DND-41 (cell line): ENCODE measurements at regions not wholly inside any gene's neighbourhood (a gene's known extent, or its start where the extent isn't known, plus 50 kb on each side); places are given as distances from the start of the nearest gene placed in this dataset.

Source experiments
- EZH2 ChIP-seq: IDR thresholded peaks from 3 replicates; pipeline ENCODE4 v1.6.1; 2012; ENCODE audit warnings: borderline replicate concordance, low read depth, mild to moderate bottlenecking, moderate library complexity, low read length, inconsistent platforms; ENCODE audit not compliant: severe bottlenecking
- TF ChIP-seq, protein P1 (sequence below): IDR thresholded peaks from 2 replicates; pipeline ENCODE4 v1.5.1; 2012; ENCODE audit warnings: borderline replicate concordance, low read length, moderate library complexity, mild to moderate bottlenecking; ENCODE audit not compliant: poor library complexity, severe bottlenecking; ENCODE audit errors: extremely low read depth

DNA sequence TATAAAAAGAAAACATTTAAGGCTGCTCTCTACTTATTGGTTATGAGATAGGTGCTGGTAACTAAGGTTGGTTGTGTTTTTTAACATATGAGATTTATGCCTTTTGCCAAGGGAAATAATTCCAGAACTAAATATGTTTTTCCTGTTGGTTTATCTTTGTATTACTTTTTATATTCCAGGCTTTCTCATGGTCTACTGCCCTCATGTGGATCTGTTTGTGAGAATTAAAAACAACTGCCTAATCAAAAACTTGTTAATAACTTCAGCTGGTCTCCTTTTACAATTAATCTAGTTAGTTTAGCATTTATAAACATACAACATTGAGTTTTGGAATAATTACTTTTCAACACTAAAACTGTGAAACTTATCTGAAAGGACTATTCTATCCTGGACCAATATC, 1208.3 kb downstream of the ADGRL3 start:
- TF ChIP-seq, protein P1, sequence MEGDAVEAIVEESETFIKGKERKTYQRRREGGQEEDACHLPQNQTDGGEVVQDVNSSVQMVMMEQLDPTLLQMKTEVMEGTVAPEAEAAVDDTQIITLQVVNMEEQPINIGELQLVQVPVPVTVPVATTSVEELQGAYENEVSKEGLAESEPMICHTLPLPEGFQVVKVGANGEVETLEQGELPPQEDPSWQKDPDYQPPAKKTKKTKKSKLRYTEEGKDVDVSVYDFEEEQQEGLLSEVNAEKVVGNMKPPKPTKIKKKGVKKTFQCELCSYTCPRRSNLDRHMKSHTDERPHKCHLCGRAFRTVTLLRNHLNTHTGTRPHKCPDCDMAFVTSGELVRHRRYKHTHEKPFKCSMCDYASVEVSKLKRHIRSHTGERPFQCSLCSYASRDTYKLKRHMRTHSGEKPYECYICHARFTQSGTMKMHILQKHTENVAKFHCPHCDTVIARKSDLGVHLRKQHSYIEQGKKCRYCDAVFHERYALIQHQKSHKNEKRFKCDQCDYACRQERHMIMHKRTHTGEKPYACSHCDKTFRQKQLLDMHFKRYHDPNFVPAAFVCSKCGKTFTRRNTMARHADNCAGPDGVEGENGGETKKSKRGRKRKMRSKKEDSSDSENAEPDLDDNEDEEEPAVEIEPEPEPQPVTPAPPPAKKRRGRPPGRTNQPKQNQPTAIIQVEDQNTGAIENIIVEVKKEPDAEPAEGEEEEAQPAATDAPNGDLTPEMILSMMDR: no peak
- no peak for TF ChIP-seq EZH2
